ENCODE measurements at regions not wholly inside any gene's neighbourhood (a gene's known extent, or its start where the extent isn't known, plus 50 kb on each side); places are given as distances from the start of the nearest gene placed in this dataset.

DNA sequence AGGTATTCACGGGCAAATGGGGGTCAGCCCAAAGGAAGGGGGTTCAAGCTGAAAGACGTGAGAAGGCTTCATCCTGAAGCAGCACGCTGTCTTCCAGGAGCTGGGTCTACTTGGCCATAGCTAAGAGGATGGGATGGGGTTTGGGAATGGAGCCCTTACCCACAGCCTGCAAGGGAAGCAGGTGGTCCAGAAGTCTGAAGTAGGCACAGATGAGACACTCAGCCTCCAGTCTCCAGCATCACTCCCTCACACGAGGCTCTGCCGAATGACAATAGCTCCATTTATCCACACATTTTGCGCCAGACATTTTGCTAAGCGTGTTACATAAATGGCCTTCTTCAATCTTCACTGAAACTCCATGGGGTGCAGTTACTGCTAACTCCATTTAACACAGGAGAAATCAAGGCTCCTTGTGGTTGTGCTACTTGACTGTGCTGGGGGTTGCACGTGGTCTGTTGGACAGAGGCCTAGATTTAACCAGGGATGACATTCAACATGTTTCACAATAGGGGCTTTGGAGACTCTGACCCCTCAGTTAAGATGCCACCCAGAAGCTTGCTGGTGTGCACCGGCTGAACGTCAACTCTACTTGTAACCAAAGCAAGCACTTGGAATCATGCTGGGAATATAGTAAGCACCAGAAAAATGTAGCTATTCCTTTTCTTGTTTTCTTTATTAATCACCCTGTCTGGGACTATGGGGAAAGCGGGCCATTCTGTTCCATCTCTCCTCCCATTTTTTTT is 85.3 kb downstream of the FAM241B start:
- DNase-seq: no peak
- in situ Hi-C loops (cut with MboI; ENCODE audit: low pct_unique_long_range_greater_than_20kb, low sequenced_read_pairs): no loop called here

DNA sequence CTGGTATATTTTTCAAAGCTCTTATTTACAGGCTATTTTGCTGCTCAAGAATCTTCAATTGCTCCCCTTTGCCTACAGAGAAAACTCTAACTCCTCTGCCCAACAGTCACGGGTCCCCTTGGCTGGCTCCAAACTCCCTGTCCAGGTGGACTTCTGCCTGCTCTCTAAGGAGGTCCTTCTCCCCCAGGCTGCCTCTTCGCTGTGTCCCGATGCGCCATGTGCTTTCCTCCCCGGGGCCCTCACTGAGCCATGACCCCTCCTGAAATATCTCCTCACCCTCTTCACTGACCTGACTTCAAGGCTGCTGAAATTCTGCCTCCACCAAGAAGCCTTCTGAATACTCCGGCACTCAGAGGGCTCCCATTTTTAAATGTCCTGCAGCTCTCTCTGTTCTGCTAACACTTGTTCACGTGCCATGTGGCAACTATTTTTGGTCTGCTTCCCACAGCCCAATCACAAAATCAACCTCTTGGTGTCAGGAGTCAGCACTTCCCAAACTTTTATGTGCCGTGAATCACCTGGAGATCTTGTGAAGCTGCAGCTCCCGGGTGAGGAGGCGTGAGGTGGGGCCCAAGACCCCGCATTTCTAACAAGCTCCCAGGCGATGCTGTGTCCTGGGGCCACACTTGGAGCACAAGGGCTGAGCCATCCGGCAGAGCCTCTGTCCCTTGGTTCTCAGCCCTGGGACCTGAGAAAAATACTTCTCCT is 85.7 kb upstream of the COL13A1 start:
- in situ Hi-C loops (cut with MboI; ENCODE audit: low pct_unique_long_range_greater_than_20kb, low sequenced_read_pairs): no loop called here

DNA sequence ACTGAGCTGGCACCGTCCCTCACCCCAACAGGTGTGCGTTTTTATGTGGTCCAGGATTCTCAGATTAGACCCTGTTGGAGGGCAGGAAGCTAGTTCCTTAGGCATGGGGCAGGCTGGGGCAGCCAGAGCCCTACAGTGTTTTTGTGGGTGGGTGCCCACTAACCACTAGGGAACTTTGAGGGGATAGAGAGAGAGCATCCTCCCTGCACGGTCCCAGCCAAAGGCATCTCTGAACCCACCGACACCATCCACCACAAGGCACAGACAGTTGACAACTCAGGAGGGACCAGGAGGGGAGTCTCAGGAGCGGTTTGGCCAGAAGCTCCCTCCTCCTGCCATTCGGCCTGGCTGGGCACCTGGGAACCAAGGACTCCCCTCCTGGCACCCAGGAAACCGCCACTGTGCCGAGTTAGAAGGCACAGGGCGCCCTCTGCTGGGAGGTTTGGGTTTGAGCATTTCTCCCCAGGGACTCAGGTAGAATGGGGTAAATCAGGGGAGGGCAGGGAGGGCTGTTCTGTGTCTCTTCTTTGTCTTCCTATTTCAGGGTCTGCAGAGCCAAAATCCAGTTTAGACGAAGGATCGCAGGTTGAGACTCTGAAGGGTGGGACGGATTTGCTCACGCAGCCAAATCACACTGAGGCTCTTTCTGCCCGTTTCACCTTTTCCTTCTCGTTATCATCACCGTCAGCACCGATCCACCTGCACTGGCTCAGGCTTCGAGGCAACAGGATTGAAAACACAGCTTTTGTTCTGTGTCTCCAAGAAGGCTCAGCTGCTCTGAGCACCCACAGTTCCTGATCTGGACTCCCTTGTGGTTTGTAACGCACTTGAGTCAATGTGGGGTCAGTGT is 84.8 kb upstream of the COL13A1 start:
- peak; percentile 47 for DNase-seq
- in situ Hi-C loops (cut with MboI; ENCODE audit: low pct_unique_long_range_greater_than_20kb, low sequenced_read_pairs): no loop called here

More for the DNA sequence above, 85.7 kb upstream of the COL13A1 start:
- DNase-seq: no peak

DNA sequence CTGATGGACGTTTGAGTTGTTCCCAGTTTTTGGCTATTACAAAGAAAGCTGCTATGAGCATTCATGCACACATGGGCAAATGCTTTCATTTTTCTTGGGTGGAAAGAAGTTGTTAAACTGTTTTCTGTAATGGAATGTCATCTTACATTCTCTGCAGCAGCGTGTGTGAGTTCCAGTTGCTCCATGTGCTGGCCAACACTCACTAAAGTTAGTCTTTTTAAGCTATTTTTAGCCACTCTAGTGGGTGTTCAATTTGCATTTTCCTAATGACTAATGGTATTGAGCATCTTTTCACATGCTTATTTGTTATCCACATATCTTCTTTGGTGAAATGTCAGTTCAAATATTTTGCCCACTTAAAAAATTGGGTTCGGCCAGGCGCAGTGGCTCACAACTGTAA is 82.8 kb upstream of the COL13A1 start:
- in situ Hi-C loops (cut with MboI; ENCODE audit: low pct_unique_long_range_greater_than_20kb, low sequenced_read_pairs): no loop called here
- no peak for DNase-seq

DNA sequence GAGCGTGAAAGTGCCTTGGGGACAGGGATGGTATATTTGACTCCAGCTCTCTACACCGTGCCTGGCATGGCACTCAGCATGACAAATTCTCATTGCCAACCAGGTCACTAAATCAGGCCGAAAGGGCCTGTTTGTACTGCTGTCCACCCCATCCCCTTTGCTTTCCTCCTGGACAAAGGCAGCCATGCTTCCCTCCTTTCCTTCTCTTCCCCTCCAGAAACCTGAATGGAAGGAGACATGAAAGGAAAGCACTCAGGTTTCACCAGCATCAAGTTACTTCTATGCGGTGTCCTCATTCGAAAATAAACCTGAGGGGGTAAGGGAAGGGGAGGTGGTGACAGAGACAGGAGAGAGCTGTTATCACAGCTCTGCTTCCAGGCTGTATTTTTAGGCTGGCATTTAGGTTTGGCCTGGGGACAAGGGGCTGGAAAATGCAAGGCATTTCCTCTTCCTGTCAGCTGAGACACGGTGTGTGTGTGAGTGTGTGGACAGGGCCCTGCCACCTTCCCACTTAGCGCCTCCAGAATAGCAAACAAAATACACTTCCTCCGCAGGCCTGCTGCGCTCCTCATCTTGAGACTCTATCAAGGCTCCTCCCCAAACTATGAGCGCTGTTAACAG is 79.9 kb upstream of the COL13A1 start:
- DNase-seq: no peak
- in situ Hi-C loops (cut with MboI; ENCODE audit: low pct_unique_long_range_greater_than_20kb, low sequenced_read_pairs): no loop called here

DNA sequence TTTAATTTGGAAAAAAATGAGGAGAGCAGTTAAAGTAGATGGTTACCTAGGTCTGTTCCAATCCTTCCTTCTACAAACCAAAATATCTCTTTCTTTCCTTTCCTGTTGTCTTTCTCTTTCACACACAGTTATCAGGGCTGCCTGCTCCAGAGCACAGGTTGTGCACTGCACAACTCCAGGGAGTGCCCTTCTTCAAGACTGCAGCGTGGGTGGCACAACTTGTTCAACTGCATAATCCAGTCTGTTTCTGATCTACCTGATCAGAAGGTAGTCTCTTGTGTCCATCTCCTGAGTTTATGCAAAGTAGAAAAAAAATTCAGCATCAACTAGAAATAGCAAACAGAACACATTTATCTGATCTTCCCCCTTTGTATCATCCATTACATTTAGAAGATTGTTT is 78.1 kb upstream of the COL13A1 start:
- in situ Hi-C loops (cut with MboI; ENCODE audit: low pct_unique_long_range_greater_than_20kb, low sequenced_read_pairs): no loop called here
- DNase-seq: no peak

DNA sequence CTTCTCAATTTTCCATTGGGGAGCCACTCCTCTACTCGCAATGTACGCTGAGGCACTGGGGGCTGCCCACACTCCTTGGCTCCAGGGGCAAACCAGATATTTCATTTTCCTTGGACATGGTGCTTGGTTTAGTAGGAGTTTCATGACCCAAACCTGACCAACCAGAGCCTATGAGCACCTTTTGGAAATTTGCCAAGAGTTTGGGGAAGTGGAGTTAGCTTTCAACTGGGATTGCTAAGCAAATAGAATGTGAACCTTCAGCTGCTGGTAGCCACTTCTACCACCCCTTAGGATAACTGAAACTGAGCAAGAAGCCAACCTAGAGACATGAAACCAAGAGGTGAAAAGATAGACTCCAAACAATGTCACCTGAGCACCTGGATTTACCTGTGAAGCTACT is 74.9 kb upstream of the COL13A1 start:
- no peak for DNase-seq
- in situ Hi-C loops (cut with MboI; ENCODE audit: low pct_unique_long_range_greater_than_20kb, low sequenced_read_pairs): no loop called here

DNA sequence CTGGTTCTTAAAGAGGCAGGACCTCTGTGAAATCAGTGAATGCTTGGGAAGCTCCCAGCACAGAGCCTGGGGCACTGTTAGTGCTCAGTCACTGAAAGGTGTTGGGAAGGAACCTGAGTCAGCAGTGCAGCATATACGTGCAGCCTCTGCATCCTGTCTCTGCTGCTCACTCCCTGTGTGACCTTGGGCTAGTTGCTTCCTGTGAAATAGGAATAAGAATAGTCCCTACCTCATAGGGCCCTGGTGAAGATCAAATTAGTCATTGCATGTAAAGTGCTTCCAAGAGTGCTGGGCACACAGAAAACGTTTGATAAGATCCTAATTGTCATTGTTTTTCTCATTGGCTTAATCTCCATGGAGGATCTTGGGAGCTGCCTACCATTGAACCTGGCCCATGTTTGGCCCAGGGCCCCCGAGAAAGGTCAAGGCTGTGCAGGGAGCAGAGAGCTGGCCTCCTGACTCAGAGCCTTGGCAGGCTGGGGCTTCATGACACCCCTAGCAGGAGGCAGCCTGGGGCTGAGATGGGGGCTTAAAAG is 73.3 kb upstream of the COL13A1 start:
- in situ Hi-C loops (cut with MboI; ENCODE audit: low pct_unique_long_range_greater_than_20kb, low sequenced_read_pairs): no loop called here
- DNase-seq: no peak

DNA sequence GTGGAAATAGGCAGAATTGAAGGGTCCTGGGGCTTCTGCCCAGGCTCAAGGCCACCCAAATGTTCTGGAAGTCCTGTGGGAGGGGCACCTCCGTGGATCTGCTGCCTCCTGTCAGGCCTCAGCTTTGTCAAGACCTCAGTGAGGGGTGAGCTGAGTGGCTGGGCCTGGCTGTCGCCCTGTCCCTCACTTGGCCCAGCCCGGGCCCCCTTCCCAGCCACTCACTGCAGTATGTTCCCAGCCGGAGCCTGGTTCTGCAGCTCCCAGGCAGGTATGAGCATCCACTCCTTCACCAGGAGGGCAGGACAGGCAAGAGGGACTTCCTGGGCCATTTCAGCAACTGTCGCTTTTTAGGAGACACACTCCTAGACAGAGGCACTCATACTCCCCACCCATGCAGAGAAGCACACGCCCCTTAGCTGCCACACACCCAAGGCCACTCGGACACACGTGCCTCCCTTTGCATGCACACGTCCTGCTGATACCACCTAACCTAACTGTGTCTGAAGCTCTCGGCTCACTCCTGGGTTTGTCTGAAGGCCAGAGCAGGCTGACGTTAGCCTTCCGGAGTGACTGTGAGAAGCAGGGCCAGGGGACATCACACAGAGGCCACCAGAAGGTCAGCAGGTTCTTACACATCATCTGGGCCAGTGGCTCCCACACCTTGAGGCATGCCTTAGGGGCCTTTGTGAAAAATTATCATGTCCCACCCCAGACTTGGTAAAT is 72.2 kb upstream of the COL13A1 start:
- DNase-seq: no peak
- in situ Hi-C loops (cut with MboI; ENCODE audit: low pct_unique_long_range_greater_than_20kb, low sequenced_read_pairs): no loop called here

DNA sequence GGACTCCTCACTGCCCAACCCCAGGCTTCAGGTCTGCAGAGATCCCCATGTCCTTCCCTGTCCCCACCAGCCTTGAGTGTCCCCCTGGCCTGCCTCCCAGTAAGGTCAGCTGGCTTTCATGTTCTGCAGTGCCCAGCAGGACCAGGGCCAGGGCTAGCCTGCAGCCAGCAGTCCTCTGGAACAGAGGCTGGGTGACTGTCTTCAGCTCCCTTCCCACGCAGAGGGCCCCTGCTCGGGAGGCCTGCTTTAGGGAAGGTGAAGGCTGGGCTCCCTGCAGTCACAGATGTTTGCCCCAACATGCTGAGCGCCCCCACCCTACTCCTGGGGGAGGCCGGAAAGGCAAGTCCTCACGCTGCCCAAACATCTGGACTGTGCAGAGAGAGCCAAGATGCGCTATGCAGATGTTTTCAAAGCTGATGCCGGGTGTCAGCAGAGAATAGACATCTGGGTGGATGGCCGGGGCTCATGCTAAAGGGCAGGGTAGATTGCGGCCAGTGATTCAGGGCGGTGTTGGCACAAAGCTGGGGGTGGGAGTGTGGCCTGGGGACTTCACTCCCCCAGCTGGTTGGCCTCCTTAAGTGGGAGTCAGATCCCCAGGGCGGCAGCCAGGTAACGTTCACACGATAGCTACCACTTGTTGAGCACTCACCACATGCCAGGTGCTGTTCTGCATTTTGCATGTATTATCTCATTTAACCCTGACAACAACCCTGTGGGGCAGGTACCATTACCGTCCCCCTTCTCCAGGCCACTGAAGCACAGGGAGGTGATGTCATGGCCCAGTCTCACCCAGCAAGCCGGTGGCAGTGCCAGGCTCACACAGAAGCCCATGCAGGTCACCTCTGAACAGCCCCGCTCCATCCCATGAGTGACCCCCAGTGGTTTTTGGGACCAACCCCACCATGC is 71.2 kb upstream of the COL13A1 start:
- in situ Hi-C loops (cut with MboI; ENCODE audit: low pct_unique_long_range_greater_than_20kb, low sequenced_read_pairs): no loop called here
- no peak for DNase-seq

DNA sequence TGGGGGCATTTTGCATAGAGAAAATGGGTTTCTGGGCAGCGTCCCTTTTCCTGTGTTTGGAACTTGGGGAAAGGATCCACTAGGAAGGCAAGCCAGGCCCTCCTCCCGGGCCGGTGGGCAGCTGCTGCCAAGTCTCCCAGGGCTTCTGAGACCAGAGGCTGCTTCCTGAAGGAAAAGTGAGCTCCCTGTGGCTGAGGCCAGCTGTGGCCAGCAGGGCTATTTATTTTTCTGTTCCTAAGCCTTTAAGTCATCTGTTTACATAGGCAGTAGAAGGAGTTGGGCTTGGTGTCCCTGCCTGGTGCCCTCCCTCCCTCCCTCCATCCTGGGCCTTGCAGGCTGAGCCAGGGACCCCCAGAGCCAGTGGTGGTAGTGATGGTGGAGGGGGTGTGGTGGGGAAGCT is 70.5 kb upstream of the COL13A1 start:
- no peak for DNase-seq

DNA sequence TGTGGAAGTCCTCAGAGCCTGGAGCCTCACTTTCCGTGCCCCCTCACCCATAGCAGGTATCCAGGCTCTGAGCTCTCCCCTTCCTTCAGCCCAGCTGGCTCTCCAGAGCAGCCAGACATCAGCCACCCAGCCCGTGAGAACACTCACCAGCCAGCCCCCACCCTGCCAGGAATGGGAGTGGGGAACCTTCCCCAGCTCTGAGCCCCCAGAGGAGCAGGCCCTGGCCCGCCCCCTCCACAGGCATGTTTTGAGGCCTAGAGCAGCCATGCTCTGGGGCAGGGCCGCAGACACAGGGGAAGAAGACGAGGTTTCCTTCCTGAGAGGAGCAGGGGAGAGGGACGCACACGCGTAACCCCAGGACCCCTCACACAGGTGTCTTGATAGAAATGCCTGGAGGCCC is 70.0 kb upstream of the COL13A1 start:
- DNase-seq: no peak
- in situ Hi-C loops (cut with MboI; ENCODE audit: low pct_unique_long_range_greater_than_20kb, low sequenced_read_pairs): no loop called here

More for the DNA sequence above, 70.5 kb upstream of the COL13A1 start:
- in situ Hi-C loops (cut with MboI; ENCODE audit: low pct_unique_long_range_greater_than_20kb, low sequenced_read_pairs): no loop called here

DNA sequence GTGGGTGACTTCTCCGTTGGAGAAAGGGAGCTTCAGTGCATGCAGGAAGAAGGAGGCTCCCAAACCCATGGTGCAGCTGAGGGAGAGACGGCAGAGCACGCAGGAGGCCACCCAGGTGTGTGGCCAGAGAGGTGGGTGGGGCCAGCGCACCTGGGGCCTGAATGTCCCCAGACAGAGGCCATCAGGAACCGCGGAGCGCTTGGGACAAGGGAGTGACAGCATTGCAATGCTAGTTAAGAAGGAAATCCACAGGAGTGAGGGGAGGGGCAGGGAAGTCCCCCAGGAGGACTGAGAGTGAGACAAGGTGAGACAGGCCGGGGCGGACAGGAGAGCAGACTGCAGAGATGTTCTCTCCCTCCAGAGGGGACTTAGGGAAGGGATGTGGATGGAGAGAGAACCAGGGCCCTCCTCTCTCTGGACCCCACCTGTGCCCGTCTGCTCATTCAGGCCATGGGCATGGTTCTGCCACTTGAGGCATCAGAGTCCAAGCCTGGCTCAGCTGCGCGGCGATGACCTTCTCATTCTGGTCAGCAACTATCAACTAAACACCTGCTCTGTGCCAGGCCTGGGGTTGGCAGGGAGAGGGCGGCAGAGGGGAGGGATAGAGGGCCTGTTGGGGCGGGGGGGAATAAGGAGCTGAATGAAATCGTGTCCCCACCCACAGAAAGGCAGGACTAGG is 69.4 kb upstream of the COL13A1 start:
- DNase-seq: no peak
- in situ Hi-C loops (cut with MboI; ENCODE audit: low pct_unique_long_range_greater_than_20kb, low sequenced_read_pairs): no loop called here

DNA sequence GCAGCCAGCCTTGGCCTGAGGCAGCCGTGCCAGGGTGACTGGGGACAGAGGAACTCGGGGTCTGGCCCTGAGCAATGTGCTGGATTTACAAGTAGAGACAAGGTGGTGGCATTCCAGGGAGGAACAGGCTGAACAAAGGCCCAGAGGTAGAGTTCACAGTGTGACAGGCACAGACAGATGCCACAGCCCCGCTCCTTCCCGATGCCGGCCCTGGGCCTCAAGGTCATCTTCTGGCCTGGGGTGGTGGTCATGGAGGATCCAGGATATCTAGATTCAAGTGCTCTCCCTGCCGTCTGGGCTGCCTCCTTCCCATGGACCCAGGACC is 68.9 kb upstream of the COL13A1 start:
- in situ Hi-C loops (cut with MboI; ENCODE audit: low pct_unique_long_range_greater_than_20kb, low sequenced_read_pairs): no loop called here
- DNase-seq: no peak

DNA sequence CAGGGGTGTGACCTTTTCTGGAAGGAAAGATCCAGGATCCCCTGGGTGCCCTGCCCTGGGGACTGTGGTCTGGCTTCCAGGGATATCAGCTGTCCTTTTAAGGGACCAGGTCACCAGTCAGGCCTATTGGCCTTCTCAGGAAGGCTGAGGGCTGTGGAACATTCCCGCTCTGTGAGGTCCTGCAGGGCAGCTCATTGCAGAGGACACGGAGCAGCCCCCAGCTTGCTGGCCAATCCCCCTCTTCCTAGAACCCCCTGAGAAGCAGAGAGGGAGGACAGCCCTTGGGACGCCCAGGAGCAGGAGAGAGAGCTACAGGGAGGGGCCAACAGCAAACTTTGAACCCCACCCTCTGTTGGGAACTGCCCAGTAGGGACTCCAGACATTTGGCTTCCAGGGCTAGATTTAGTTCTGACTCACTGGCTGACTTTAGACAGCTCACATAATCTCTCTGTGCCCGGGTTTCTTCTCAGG is 67.9 kb upstream of the COL13A1 start:
- DNase-seq: no peak
- in situ Hi-C loops (cut with MboI; ENCODE audit: low pct_unique_long_range_greater_than_20kb, low sequenced_read_pairs): no loop called here

DNA sequence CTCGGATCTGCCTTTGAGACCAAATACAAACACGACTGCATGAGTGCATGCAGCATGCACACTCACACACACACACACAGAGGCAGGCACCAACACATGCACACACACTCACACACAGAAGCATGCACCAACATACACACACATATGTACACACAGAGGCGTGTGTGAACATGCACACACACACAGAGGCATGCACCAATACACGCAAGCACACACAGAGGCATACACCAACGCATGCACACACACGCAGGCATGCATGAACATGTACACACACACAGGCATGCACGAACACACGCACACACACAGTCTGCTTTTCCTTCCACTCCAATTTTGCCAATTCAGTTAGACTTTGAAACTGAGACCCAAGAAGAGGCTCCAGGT is 67.3 kb upstream of the COL13A1 start:
- in situ Hi-C loops (cut with MboI; ENCODE audit: low pct_unique_long_range_greater_than_20kb, low sequenced_read_pairs): no loop called here
- DNase-seq: no peak

DNA sequence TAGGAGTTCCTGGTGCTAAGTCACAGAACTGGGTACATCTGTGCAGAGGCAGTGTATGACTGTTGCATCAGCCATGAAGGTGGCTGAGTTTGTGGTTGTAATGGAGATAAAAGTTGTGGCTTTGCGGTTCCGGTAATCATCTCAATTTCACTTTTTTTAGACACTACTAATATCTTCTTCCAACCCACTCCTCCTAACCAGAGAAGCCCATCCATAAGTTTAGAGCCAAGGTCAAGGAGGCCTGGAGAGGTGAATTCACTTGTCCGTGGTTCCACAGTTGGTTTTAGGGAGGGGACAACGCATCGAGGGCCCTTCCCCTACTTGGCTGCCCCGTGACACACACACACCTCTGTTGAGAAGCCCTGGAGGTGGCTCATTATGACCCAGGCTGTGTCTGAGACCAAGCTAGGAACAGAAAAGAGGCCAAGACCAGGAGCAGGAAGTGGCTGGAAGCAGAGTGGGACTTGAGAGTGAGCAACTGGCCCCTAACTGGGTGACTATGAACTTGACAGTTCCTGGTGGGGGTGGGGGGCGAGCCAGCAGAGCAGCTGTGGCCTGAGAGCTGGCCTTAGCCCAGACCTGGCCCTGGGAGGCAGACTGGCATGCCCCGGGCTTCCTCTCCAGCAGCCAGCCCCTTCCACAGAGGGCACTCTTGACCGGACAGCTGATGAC is 66.8 kb upstream of the COL13A1 start:
- peak; percentile 55 for DNase-seq
- in situ Hi-C loops (cut with MboI; ENCODE audit: low pct_unique_long_range_greater_than_20kb, low sequenced_read_pairs): no loop called here

Measured in KBM-7 (cell line).